GM18508 (cell line): ENCODE measurements at regions not wholly inside any gene's neighbourhood (a gene's known extent, or its start where the extent isn't known, plus 50 kb on each side); places are given as distances from the start of the nearest gene placed in this dataset.
"Not testable (repeated sequence)": the region's sequence is repeated elsewhere in the genome, so short reads cannot be mapped to it uniquely, and the experiment has no call there.

Experiments used
- ATAC-seq: cut with Tn5 transposase; IDR thresholded peaks from one replicate; pipeline ENCODE4 v1.9.1; 2021; ENCODE audit warnings: moderate number of reproducible peaks; ENCODE audit not compliant: insufficient read depth, unreplicated experiment

DNA sequence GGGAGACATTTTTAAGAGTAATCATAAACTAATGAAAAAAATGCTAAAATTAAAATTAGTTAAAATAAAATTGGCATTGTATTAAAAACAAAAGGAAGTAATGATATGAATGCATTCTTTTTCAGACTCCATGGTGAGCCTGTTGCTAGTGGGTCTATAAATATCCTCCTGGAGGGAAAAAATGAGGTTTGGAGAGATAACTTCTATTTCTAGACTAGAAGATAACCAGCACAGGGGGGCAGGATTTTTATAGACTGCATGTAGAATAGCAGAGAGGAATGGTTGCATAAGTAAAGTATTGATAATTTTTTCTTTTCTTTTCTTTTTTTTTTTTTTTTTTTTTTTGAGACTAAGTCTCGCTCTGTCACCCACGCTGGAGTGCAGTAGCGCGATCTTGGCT, 835.8 kb upstream of the VRK2 start:
- no peak for ATAC-seq

DNA sequence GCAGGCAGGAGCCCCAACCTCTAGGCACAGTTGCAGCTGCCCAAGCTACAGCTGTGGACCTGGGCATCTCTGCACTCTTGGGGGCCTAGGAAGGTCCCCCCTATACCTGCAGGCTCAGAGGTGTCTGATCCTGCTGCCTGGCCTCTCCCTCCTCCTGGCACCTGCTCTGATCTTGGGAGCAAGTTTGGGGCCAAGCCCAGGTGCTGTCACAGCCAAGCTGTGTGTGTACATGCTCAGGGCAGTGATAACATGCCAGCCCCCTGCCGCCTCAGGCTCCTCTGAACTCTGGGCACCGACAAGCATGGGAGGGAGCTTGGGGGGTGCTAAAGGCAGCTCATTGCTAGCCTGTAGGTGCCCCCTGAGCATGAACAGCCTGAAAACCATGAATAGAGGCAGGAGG, 829.6 kb upstream of the VRK2 start:
- no peak for ATAC-seq

DNA sequence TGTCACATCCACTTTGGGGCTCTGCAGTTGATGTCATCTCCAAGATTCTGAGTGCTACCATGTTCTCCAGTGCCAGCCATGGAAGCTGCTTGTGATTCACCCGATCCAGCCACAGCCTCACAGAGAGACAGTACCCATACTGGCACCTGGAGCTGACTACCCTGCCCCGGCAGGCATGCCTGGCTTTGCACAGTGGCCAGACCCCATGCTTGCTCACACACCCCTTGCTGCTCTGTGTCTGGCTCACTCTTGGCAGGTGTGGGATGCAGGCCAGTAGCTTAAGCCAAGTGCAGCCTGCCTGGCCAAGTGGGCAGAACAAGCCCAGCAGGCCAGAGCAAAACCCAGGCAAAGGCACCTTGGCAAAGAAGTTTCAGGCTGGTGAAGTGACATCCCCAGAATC, 828.4 kb upstream of the VRK2 start:
- no peak for ATAC-seq

DNA sequence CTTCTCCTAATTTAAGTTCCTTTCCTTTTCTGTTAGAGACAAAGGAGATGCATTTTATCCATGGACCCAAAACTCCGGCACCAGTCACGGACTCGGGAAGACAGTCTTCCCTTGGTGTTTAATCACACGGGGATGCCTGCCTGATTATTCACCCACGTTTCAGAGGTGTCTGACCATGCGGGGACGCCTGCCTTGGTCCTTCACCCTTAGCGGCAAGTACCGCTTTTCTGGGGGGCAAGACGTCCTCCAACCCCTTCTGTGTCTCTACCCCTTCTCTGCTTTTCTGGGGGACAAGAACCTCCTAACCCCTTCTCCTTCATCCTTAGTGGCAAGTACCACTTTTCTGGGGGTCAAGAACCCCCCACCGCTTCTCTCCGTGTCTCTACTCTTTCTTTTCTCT, 816.9 kb upstream of the VRK2 start:
- not testable (repeated sequence) for ATAC-seq

DNA sequence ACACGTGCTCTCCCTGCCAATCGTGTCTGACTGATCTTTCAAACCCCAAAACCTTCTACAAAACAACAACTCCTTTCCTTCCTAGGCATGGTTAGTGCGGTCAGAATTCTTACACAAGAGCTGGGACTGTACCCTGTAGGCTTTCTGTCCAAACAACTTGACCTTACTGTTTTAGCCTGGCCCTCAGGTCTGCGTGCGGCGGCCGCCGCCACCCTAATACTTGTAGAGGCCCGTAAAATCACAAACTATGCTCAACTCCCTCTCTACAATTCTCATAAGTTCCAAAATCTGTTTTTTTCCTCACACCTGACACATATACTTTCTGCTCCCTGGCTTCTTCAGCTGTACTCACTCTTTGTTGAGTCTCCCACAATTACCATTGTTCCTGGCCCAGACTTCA, 814.3 kb upstream of the VRK2 start:
- not testable (repeated sequence) for ATAC-seq

DNA sequence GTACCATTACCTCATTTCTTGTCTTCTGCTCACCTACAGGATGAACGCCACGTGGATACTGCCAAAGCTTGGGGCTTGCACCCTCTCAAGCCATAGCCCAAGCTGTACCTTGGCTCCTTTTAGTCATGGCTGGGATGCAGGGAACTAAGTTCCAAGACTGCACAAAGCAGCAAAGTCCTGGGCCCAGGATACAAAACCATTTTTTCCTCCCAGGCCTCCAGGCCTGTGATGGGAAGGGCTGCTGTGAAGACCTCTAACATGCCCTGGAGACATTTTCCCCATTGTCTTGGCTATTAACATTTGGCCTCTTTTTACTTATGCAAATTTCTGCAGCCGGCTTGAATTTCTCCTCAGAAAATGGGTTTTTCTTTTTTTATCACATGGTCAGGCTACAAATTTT, 795.1 kb upstream of the VRK2 start:
- not testable (repeated sequence) for ATAC-seq

DNA sequence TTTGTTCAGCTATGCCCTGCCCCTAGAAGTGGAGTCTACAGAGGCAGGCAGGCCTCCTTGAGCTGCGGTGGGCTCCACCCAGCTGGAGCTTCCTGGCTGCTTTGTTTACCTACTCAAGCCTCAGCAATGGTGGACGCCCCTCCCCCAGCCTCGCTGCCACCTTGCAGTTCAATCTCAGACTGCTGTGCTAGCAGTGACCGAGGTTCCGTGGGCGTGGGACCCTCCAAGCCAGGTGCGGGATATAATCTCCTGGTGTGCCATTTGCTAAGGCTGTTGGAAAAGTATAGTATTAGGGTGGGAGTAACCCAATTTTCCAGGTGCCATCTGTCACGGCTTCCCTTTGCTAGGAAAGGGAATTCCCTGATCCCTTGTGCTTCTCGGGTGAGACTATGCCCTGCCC, 770.2 kb upstream of the VRK2 start:
- not testable (repeated sequence) for ATAC-seq

DNA sequence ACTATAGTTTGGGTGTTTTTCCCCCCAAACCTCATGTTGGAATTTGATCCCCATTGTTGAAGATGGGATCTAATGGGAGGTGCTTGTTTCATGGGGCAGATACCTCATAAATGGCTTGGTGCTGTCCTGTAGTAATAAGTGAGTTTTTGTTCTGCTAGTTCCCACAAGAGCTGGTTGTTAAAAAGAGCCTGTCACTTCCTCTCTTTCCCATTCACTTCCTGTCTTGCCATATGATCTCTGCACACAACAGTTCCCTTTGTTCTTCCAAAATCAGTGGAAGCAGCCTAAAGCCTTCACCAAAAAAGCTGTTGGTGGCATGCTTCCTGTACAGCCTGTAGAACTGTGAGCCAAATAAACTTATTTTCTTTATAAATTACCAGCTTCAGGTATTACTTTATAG, 768.2 kb upstream of the VRK2 start:
- no peak for ATAC-seq

DNA sequence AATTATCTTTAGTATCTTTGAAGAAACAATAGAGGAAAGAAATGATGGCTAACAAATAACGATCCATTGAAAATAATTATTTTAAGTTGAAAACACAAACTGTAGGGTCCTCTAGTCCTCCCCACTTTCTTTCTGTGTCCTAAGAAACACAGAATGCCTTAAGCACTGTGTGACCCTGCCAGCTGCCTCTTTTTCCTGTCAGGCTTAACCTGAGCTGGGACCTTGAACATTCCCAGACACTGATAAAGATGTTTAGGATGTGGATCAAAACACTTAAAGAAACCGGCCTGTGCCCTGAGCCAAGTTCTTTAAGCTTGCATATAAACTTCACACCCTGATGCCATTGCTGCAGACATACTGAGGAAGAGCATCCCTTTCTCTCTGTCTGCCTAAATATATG, 755.4 kb upstream of the VRK2 start:
- ATAC-seq, result no peak

DNA sequence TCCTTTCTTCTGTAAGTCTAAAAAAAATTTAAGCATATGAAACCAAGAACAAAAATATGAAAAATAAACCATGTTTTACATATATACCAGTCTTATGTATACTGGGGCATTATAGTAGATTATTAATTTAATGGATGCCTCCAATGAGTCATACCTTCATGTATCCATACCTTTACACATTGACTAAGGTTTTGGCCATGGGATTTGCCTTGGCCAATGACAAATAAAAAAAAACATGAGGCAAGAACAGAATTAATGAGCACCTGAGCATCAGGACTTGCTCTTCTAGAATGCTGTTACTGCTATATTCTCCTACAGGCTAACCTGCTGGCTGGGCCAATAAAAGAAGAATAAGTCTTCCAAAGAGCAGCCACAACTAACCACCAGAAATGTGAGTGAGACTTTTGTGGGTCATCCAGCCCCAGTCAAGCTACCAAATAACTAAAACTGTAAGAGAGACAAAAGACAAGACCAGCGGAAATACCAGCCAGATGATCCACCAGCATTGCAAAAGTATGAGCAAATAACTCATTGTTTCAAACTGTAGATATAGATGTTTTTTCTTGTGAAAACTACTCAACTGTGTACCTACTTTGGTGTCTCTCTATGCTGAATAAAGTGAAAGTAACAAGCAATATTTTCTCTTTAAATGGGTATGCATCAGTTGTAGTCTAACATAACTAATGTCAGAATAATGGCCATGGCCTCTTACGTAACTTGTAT, 749.6 kb upstream of the VRK2 start:
- no peak for ATAC-seq

DNA sequence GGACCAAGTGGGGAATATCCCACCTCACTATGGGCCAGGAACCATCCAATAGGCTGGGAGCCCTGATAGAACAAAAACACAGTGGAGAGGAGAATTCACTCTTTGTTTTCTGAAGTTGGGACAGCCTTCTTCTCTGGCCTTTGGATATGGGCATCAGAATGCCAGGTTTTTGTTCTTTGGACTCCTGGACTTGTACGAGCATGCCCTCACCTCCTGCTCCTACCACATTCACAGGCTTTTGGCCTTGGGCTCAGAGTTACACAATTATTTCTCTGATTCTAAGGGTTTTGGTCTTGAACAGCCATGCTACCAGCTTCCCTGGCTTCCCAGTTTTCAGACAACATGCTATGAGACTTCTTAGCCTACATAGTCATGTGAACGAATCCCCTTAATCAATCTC, 732.9 kb upstream of the VRK2 start:
- ATAC-seq, result no peak

DNA sequence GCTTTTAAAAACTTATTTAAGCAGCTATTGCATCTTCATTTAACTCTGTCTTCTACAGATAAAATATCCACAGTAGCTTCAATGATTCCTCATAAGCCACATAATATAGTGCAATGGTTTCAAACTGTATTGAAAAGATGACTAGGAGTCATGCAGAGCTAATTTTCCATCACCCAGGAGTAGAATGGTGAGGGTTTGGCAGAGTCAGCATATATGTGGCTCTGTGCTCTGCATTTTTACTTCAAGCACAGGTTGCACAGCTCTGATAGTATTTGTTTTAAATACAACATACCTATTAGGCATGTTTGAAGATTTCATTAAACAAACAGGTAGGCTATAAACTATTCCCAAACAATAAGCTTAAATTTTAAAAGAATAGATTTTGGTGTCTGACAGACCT, 731.9 kb upstream of the VRK2 start:
- no peak for ATAC-seq

DNA sequence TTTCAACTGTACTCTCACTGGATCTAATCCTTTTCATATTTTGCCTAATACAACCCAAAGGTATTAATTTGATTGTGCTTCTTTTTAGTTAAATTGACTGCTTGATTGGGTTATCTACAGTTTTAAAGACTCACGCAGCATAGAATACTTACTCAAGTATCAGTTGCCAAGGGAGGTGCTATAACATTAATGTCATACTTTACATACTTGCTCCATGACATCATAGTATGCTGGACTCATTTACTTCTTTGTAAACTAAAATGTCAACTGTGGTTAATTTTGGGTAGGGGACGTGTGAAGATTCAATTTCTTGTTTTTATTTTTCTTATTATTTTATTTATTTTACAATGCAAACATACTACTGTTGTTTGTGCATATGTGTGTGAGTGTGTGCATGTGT, 716.2 kb upstream of the VRK2 start:
- ATAC-seq, result no peak

DNA sequence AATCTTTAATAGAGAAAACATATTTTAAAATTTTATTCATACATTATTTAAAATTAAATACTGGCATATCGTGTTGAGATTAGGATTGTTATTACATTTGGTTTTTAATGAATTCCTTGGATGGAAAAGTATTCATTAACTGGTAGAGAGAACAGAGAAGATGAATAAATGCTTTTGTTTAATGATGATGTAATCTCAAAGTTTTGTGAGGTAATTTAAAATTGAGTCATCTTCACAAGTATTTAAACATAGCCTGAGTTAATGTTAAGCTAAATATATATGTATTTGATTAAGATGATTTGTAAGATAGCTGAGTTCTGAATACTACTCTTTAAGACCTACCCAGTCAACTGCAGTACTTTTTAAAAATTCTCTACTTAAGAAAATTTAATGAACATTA, 713.4 kb upstream of the VRK2 start:
- no peak for ATAC-seq

DNA sequence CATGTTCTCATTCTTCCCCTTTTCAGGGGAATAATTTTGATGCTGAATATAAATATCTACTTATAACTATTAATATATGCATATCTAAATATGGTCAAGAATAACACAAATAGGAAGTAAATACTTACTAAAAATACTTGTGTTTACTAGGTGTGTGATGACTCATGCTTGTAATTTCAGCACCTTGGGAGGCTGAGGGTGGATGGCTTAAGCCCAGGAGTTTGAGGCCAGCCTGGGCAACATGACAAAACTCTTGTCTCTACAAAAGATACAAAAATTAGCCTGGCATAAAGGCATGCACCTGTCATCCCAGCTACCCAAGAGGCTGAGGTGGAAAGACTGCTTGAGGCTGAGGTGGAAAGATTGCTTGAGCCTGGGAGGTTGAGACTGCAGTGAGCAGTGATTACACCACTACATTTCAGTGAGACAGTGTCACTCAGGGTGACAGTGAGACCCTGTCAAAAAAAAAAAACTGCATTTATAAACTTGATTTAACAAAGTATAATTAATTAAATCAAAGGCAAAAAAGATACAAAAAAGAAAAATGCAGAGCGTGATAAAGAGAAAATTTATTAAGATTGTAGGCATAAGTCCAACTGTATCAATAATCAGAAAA, 703.1 kb upstream of the VRK2 start:
- ATAC-seq, result no peak

DNA sequence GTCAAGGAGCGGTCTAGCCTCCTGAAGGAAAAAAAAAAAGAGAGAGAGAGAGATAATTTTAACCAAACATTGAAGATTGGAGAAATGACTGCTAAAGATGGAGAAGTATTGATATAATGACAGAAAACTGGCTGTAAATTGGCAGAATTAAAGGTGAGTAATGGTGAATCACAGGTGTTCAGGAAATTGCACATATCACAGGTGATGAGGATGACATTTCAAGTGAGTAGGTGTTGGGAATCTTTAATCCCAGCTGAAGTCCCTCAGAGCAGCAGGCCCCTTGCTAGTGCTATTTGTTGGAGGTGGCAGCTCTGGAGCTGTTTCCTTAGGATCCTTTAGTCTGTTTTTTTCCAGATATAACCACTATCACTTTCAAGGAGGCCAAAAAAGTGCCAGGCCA, 678.4 kb upstream of the VRK2 start:
- no peak for ATAC-seq

DNA sequence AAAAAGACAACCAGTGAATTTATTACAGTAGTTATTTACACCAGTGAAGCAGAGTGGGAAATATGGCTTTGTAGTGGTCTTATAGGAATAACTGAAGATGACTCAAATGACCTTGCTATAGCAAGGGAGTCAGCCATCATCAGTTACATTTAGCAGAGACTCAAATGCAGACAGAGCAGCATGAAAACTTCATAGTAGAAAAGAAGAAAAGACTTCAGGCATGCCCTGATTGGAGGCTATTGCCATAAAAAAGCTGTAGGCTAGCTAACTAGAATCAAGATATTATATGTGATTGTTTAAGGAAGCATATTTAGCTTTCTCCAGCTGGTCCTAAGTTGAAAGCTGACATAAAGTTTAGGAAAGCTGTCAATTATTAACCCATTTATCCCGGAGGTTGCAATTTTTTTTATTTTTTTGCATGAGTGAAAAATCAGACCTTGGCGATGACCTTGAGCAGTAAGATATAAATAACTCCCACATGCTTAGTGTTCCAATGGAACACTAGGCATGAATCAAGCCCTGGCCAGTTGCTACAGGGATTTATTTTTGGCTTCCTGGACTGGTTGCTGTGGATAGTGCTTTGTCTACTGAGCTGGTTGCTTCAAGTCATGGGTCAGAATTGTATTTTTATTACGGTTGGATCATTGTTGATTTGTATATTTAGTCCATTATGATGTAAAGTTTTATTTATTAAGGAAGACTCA, 675.6 kb upstream of the VRK2 start:
- ATAC-seq, result no peak

DNA sequence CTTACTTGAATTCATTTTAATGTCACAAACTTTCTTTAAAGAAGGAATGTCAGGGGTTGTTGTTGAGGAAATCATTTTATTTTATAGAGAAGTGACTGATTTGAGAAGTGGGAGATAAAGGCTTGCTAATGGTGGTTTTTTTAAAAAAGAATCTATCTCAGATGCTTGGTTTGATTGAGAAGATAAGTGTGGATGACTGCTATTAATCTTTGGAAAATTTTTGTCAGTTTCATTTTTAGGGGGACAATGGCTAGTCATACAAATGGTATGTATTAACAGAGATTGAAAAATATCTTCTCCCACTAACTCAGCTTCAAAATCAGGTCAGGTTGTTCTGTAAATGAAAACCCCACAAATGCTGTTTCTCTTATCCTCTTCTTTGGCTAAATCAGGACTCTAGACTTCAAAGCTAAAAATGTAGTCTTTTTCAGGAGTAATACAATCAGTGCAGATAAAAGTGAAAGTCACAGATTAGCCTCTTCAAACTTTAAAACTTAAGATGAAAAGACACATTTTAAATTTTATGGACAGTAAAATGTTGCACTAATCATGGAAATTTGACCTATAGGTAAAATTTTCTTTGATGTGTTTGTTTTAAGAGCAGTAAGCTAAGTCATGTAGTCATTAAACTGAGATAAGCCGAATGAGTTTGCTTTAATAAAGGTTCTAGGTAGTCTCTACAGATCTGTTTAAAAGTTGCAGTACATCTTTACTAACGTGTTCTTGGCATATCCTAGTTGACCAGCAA, 674.2 kb upstream of the VRK2 start:
- no peak for ATAC-seq

DNA sequence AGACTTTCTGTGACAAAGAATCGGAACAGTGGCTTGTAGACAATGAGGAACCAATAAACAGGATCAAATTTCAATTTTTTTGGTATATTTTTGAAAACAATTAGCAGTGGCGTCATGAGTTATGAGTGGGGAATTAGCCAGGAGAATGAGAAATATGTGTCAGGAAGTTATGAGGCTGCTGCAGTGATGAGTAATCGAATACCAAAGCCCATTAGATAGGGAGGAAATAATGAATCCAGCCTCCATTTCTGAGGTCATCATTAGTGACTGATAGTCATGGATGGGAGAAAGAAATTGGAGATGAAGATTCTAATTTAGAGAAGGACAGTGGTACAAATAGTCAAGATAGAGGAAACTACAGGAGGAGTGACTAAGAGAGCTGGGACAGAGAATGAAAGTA, 673.1 kb upstream of the VRK2 start:
- no peak for ATAC-seq

DNA sequence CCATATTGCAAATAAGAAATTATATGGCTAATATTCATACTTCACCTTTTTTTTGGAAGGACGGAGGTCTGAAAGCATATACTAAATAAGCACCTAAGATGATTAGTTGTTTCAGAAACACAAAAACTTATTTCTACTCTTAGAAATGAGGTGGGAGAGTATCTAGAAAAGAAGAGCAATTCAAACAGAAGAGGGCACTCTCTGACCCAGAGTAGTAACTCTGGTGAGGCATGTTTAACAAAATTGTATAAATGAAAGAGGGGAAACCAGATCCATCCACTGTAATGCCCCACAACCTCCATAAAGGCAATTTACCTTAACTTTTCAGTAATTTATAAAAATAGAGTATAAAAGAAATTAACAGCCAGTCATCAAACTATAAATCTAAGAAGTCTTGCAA, 669.6 kb upstream of the VRK2 start:
- no peak for ATAC-seq

DNA sequence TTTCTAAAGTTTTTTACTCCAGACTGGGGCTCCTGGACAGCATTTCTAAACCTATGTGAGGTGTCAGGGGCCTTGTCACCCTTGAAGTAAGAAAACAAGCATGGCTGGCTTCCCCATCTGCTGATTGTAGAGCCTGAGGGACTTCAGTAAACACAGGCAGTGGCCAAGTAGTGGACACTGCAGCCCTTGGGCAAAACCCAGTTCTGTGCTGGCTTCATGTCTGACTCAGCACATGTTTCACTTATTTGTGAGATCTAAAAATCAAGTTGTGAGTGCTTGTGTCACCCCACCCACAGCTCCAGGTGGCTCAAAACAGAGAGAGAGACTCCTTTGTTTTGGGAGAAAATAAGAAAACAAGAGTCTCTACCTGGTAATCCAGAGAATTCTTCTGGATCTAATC, 660.3 kb upstream of the VRK2 start:
- ATAC-seq, result no peak
